MG63 (cell line): ENCODE measurements at regions not wholly inside any gene's neighbourhood (a gene's known extent, or its start where the extent isn't known, plus 50 kb on each side); places are given as distances from the start of the nearest gene placed in this dataset.

Experiments
- DNase-seq: peaks from one replicate; pipeline ENCODE4 v3.0.0-alpha.2; 2020
- H3K27me3 ChIP-seq: fragments of 250-450 bp; sonication (Bioruptor Pico); 2 replicates; pipeline ENCODE4 v1.5.1; 2020; ENCODE audit warnings: mild to moderate bottlenecking, moderate library complexity
- H3K36me3 ChIP-seq: fragments of 250-450 bp; sonication (Bioruptor Pico); 2 replicates; pipeline ENCODE4 v1.5.1; 2020; ENCODE audit warnings: mild to moderate bottlenecking, moderate library complexity
- H3K4me3 ChIP-seq: fragments of 250-450 bp; sonication (Bioruptor Pico); 2 replicates; pipeline ENCODE4 v1.5.1; 2020; ENCODE audit warnings: mild to moderate bottlenecking, moderate library complexity
- H3K9me3 ChIP-seq: fragments of 250-450 bp; sonication (Bioruptor Pico); 2 replicates; pipeline ENCODE4 v1.5.1; 2020; ENCODE audit warnings: mild to moderate bottlenecking, moderate library complexity

DNA sequence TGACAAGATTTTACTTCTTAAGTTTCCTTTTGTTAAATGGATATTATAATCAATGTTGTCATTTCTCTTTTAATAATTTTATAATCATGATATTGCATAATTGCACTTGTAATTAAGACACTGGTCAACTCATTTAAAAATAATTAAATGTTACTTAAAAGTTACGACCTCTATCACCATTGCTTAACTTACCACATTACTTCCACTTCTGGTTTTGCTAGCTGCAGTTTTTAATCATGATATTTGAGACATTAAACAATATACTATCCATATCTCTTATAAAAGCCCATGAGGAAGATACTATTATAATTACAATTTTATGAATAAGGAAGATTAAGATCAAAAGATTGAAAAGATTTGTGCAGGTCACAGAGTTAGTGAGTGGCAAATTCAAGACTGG lies 502.0 kb downstream of the RNF144A start:
- H3K4me3 ChIP-seq, result no peak overlapping the region
- H3K27me3 ChIP-seq, result no peaks in the 10 kb centered on the region
- H3K36me3 ChIP-seq, result no peaks in the 10 kb centered on the region
- DNase-seq, result no peak
- H3K9me3 ChIP-seq, result no peaks in the 10 kb centered on the region; the same call in 1 of the 2 replicates

DNA sequence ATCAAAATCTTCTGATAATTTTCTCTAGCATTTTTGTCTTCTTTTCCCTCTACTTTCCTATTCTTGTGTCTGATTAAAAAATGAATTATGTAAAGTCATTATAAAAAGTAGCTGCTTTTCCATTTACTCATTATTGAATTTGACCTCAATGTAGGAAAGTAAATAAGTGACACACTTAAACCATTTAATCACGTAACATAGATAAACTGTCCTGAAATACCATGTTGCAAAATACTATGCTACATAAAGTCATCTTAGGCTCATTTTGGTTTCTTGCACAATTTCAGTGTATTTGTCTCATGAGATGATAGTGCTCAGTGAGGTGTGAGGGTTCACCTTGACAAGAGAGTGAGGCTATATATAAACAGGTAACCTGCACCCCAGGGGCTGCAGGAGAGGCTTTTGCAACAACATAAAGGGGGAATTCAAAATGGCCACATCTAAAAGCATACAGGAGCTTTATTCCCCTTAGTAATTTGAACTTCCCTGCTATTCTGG lies 502.7 kb downstream of the RNF144A start:
- DNase-seq, result no peak
- no peaks in the 10 kb centered on the region for H3K36me3 ChIP-seq

DNA sequence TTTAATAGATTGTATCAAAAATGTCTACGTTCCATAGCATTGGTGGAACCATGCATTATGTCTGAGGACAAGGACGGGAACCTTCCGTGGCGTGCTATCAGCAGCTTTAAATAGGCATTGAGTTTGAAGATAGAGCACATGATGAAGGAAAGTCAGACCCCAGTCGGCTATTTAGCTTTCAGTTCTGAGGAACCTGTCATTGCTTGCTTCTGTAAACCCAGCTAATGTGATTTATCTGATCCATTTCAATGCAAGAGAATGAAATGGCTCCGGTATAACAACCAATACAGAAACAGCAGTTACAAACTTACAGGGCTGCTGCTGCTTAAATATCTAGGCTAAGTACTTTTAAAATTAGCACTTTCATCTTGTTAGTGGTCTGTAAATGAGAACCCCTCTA lies 503.3 kb downstream of the RNF144A start:
- no peak overlapping the region for H3K4me3 ChIP-seq
- H3K27me3 ChIP-seq, result no peaks in the 10 kb centered on the region
- no peak for DNase-seq
- H3K36me3 ChIP-seq, result no peaks in the 10 kb centered on the region
- no peaks in the 10 kb centered on the region; the same call in 1 of the 2 replicates for H3K9me3 ChIP-seq

More for the DNA sequence above, 502.7 kb downstream of the RNF144A start:
- Histone ChIP-seq H3K4me3 (no peak overlapping the region), H3K27me3 (no peaks in the 10 kb centered on the region), H3K9me3 (no peaks in the 10 kb centered on the region; the same call in 1 of the 2 replicates)

DNA sequence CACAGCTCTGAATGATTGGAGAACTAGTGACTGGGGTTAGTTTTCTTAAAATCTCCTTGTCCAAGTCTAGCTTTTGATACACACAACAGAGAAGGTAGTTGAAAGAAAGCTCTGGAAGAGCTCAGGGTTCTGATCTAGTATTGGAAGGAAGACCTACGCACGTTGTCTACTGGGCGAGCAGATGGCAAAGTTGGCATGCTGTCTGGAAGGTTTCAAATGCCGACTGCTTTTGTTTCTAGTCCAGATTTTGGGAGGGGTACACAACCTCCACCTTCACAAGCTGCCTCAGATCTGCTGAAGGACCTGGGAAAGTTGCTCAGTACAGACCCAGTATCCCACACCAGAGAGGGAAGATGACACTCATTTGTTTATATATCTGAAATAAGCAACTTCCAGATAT lies 507.3 kb downstream of the RNF144A start:
- H3K9me3 ChIP-seq, result no peaks in the 10 kb centered on the region
- DNase-seq, result no peak
- H3K36me3 ChIP-seq, result no peaks in the 10 kb centered on the region
- H3K4me3 ChIP-seq, result no peak overlapping the region
- H3K27me3 ChIP-seq, result no peaks in the 10 kb centered on the region; the same call in 1 of the 2 replicates

DNA sequence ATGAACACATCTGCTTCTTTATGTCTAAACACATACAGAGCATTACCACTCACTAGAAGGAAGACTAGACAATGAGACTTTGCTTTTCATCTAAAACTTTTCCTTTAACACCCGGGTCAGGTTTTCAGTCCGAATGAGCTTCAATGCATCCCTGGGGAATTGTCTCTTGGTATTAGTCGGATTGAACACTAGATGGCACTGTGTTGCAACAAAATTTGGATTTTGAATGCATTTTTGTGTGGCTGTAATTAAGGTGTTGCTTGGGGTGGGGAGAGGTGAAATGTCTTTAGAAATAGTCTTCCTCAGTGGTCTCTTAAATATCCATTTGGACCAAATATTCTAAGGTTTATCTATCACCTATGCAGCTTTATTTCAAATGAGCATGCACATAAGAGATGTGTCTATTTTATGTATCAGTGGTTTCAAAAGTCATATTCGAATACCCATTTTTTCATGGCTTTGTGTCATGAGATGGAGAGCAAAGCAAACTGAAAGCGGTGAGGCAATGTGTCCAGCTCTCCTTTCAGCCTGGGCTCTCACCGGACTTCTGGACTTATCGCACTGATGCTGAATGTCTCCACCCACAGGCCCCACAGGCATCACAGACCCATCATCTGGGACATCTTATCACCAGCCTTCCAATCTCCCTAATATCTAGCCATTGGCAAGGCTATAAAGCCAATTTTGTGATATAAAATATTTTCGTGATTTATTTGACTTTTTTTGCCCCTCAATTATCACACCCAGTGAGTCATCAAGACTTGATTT lies 510.3 kb downstream of the RNF144A start:
- H3K4me3 ChIP-seq, result no peak overlapping the region
- H3K27me3 ChIP-seq, result no peaks in the 10 kb centered on the region; the same call in 1 of the 2 replicates
- no peaks in the 10 kb centered on the region for H3K36me3 ChIP-seq
- no peak for DNase-seq
- H3K9me3 ChIP-seq, result no peaks in the 10 kb centered on the region

DNA sequence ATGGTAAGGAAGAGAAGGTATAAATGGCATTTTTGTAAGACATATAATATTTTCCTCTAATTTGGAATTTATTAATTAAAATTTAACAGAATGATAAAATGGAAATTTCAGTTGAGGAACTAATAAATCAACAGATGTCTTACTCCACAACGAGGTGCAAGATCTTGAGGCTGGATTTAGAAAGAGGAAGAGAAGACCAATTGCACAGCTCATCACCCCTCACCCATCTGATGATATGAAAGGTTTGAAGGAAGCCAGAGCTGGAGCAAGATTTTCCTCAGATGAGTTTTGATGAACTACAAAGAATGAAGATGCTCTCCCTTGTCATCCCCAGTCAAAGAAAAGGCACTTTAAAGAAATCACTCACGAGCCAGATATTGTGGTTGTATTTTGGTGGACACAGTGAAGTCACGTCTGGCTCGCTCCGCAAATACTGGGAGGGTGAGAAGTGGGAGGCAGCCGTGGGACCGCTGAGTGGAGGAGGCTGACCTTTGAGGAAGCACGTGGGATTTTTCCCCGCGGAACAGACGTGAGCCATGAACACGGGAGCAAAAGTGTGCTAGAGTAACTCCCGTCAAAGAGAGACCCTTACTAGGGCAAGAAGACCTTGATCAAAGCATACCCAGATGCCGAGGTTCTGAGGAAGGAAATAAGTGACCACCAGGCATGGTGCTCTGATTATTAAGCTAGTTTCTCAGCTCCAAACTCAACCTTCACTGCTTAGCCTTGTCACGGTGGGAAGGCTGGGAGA lies 511.4 kb downstream of the RNF144A start:
- Histone ChIP-seq H3K27me3 (no peaks in the 10 kb centered on the region; the same call in 1 of the 2 replicates), H3K36me3 (no peaks in the 10 kb centered on the region), H3K4me3 (no peak overlapping the region), H3K9me3 (no peaks in the 10 kb centered on the region)
- DNase-seq, result no peak

DNA sequence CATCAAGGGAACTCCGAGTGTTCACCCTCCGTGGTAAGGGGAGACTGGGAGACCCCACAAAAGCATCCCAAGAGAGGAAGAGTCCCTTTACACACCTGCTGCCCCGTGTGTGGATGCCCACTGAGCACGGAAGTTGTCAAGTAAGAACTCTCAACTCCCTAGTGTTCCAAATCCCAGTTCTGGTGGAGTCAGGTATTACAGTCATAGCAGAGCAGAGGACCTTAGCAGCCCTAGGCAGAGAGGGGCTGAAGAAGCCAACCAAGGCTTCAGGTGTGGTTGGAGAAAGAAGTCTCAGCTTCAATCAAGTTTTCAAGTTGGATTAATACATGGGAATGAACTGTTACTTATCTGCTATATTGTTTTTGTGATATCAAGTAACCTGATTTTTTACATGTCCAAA lies 512.5 kb downstream of the RNF144A start:
- no peak for DNase-seq
- Histone ChIP-seq H3K4me3 (no peak overlapping the region), H3K9me3 (no peaks in the 10 kb centered on the region), H3K27me3 (no peaks in the 10 kb centered on the region; the same call in 1 of the 2 replicates), H3K36me3 (no peaks in the 10 kb centered on the region)

DNA sequence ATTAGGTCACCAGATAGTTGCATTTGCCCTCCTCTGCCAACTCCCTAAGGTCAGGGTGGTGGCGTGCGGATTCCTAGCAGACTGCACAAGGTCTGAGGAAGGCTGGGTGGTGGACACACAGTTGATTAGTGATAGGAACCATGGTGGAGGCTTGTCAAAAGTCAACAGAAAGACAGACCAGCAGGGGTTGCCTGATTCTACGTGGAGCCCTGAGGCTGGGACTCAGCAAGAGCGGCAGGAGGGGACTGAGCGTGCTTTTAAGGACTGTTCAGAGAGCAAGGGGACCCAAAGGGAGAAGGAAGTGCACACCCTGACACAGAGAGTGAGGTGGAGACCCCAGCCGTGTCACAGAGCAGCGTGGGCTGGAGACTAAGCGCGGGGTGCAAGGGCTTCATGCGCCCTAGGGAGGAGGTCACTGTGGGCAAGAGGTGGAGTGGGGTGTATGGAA lies 513.2 kb downstream of the RNF144A start:
- no peak overlapping the region for H3K4me3 ChIP-seq
- H3K36me3 ChIP-seq, result no peaks in the 10 kb centered on the region
- no peaks in the 10 kb centered on the region for H3K9me3 ChIP-seq
- DNase-seq, result no peak
- H3K27me3 ChIP-seq, result no peaks in the 10 kb centered on the region; the same call in 1 of the 2 replicates

DNA sequence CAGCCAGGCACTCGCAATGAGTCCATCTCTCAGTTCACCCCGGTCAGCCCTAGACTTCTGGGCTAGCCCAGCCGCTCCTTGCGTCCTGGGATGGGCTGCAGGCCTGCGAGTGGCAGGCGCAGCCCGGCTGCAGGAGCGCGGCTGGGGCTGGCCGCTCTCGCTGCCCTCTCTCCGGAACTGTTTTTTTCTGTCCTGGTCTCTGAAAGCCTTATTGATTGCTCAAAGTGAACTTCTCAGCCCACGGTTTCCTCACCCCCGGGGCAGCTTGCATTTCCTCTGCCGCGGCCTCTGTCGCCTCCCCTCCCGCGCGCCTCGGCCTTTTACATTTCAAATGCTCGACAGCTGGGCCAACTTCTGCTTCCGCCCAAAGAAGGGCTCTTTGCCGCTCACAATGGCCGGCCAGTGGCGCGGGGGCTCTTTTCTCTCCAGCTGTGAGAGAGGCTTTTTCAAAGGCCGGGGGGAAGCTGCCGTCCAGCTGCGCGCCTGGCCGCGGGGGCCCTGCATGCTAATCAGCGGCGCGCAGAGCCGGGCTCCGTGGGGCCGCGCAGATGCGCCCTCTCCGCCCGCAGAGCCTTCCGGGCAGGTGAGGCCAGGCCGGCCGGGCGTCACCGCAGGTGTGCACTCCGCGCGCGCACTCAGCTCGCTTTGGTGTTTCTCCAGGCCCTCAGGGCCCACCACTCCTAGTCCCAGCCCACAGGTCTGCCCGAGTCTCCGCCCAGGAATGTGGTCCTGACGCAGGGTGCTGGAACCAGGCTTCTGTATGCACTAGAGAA lies 513.8 kb downstream of the RNF144A start:
- no peak for DNase-seq
- H3K9me3 ChIP-seq, result no peaks in the 10 kb centered on the region
- no peak overlapping the region for H3K4me3 ChIP-seq
- no peaks in the 10 kb centered on the region for H3K36me3 ChIP-seq
- no peaks in the 10 kb centered on the region; the same call in 1 of the 2 replicates for H3K27me3 ChIP-seq

DNA sequence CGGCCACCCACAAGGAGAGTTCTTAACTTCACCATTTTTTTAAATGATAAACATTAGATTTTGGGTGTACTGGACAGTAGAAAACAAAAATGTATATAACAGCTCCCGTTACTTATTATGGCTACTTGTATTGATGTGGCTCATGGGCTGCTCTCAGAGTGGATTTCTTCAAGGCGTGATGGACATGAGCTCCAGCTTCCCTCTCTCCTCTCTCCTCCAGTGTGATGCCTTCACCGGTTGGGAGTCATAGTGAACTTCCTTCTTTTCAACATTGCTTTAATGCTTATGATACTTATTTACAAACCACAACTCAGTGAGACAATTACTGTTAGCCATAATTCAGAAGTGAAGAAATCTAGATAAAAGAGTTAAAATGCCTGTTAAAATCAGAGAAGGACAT lies 515.2 kb downstream of the RNF144A start:
- DNase-seq, result no peak
- Histone ChIP-seq H3K36me3 (no peaks in the 10 kb centered on the region), H3K9me3 (no peaks in the 10 kb centered on the region), H3K27me3 (no peaks in the 10 kb centered on the region; the same call in 1 of the 2 replicates), H3K4me3 (no peak overlapping the region)

DNA sequence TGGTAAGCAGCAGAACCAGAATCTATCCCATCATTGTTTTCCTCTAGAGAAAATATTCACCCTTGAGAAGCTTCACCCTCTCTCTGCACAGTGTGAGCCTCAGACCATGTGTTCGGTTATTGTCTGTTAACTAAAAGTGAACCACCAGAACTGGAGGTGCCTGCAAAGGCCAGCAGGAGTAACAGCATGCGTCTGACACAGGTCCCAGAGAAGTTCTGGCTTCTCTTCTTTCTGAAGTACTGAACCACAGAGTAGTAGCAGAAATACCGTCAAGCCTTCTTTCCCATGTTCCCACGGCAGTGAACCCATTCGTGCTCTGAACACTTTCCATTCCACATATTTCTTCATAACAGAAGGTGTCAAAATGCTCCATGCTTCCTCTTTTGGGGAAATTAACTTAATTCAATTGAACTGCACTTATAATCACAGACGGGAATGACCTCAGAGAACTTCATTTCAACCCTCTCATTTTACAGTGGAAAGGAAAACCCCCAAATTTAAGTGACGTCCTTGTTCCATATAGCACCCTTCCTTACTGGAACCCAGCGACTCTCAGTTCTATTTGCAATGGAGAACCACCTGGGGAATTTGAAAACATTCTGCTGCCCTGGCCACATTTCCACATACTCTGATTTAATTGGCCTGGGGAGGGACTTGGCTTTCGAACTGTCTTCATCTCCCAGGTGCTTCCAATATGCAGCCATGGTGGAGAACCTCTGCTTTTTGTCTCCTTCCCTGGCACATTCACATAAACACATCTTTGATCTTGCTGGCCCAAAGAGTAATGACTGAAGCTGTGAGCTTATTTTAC lies 519.1 kb downstream of the RNF144A start:
- DNase-seq, result no peak
- Histone ChIP-seq H3K27me3 (no peaks in the 10 kb centered on the region), H3K9me3 (no peaks in the 10 kb centered on the region), H3K4me3 (no peak overlapping the region), H3K36me3 (no peaks in the 10 kb centered on the region)

DNA sequence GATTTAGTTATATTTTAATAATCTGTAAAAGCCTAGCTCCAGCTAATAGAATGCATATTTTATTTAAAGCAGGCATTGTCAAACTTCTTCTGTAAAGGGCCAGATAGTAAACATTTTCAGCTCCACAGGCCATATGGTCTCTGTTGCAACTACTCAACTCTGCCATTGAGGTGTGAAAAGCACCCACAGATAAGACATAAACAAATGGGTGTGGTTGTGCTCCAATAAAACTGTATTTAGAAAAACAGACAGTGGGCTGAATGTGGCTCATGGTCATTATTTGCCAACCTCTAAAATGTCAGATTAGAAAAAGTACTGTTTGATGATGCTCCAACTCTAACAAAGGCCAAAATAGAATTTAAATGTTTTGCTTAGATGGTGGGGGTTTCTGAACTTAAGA lies 519.9 kb downstream of the RNF144A start:
- no peaks in the 10 kb centered on the region for H3K27me3 ChIP-seq
- DNase-seq, result no peak

DNA sequence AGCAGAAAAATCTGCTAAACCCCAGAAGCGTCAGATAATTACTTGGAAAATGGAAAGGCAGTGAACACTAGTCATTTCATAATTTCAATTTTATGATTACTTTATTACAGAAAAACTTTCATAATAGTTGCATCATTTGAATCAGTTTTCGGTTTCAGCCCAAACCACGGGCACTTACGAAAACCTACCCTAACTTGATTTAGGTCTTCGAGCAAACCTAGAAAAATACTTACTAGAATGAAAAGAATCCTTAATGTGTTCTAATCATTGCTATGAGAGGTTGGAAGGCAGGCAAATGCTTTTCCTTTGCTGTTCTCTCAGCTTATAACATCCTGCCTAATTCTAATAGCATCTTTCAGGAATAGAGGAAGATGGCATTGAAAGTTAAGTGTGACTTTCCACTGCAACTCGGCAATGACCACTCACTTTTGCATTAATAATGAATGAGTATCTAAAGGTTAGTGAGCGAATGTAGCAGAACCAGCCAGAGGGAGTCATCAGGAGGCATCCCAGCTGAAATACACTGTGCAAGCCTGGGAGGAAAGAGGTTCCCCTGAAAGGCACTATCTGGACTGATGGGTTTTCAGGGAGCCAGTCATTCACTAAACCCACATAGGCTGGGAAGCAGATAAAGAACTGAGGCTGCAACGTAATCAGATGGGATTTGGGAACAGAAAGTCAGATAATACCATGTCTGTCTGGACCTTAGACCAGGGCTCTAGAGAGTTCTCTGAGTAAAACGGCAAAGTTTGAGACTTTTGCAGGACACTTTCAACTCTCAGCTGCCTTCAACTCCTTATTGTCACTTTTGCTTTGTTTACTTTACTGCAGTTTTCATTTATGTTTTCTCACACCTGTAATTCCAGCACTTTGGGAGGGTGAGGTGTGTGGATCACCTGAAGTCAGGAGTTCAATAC lies 520.8 kb downstream of the RNF144A start:
- H3K27me3 ChIP-seq, result no peaks in the 10 kb centered on the region
- H3K4me3 ChIP-seq, result no peak overlapping the region
- DNase-seq, result no peak
- H3K9me3 ChIP-seq, result no peaks in the 10 kb centered on the region
- no peaks in the 10 kb centered on the region for H3K36me3 ChIP-seq

More for the DNA sequence above, 519.9 kb downstream of the RNF144A start:
- Histone ChIP-seq H3K9me3 (no peaks in the 10 kb centered on the region), H3K36me3 (no peaks in the 10 kb centered on the region), H3K4me3 (no peak overlapping the region)

DNA sequence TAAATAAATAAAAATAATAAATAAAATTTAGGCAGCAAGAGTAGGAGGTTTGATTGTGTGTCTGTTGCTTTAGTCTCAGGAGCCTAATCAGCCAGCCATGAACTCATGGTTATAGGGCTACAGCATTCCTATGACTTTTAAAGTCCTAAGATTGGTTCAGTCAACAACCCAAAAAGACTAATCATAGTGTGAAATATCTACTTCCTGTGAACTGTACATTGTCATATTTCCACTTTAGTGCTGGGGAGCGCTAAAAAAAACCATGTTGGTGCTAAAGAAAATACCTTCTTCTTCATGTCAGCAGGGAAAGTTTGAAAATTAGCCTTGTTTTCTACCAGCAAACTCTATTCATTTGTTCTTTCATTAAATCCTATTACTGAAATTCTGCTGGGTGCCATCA lies 521.6 kb downstream of the RNF144A start:
- H3K27me3 ChIP-seq, result no peaks in the 10 kb centered on the region
- no peak for DNase-seq
- H3K36me3 ChIP-seq, result no peaks in the 10 kb centered on the region

DNA sequence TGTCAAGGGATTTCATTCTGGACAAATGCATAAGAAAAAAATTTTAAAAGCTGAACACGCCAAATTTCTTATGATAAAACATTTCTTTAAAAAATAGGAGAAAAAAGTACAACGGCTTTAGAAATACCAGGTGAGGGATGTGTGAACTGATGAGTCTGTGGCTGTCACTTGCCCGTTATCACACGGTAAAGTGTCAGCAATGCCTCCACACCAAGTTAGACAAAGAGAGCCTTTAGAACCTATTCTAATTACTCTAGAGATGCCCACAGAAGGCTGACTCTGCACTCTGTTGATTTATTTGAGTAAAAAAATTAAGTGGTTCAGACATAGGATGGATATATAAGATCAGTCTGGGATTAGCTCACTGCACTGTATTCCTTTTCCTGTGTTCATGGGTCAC lies 523.8 kb downstream of the RNF144A start:
- Histone ChIP-seq H3K27me3 (no peaks in the 10 kb centered on the region), H3K9me3 (no peaks in the 10 kb centered on the region), H3K4me3 (no peak overlapping the region), H3K36me3 (no peaks in the 10 kb centered on the region)
- DNase-seq, result no peak

More for the DNA sequence above, 521.6 kb downstream of the RNF144A start:
- no peaks in the 10 kb centered on the region for H3K9me3 ChIP-seq
- no peak overlapping the region for H3K4me3 ChIP-seq
